HCT116 (cell line): ENCODE measurements at regions not wholly inside any gene's neighbourhood (a gene's known extent, or its start where the extent isn't known, plus 50 kb on each side); places are given as distances from the start of the nearest gene placed in this dataset.

Experiments used
- ATAC-seq: fragments of 200-7000 bp; cut with Tn5 transposase; 2 replicates; pipeline ENCODE4 v1.9.1; 2020; ENCODE audit warnings: mild to moderate bottlenecking, moderate library complexity
- BruUV-seq: library from RNA; stranded (reverse); fragments of 400-500 nt; replicated peaks from 2 replicates; lab custom pipeline; 2021; lab: Mats Ljungman, UMichigan
- CTCF ChIA-PET: fragments of 300-600 bp; sonication (Branson Sonifier 250); formaldehyde crosslinking; loops from one replicate; lab custom pipeline; 2021; ENCODE audit warnings: antibody characterized with exemption; lab: Charles Lee
- POLR2A ChIA-PET: fragments of 300-600, 350-600 bp; sonication (Branson Sonifier 250); formaldehyde crosslinking; loops from one replicate; lab custom pipeline; 2021; ENCODE audit warnings: antibody characterized with exemption; lab: Charles Lee
- RAD21 ChIA-PET, 2 experiments: fragments of 300-600 bp; sonication (Branson Sonifier 250); formaldehyde crosslinking; loops; one replicate each; lab custom pipeline; 2023; ENCODE audit warnings: low total read pairs in 2 of 2; ENCODE audit not compliant: uncharacterized antibody in 2 of 2, unreplicated experiment in 2 of 2, low non-redundant PET in 1 of 2; lab: Charles Lee
- DNase-seq: peaks from one replicate; pipeline ENCODE4 v3.0.0-alpha.2; 2010; ENCODE audit warnings: low read depth, low spot score
- H2AFZ ChIP-seq: fragments of 200-600 bp; shearing (Covaris generic), sonication (generic); 2 replicates; pipeline ENCODE4 v1.6.1; 2017; ENCODE audit warnings: low read depth, mixed run types, mixed read lengths, antibody characterized with exemption, low read length; ENCODE audit not compliant: poor library complexity, severe bottlenecking
- H3K27ac ChIP-seq: 2 replicates; pipeline ENCODE4 v1.5.1; 2012; ENCODE audit warnings: low read depth, low read length
- H3K27me3 ChIP-seq: fragments of 200-600 bp; sonication (generic); 2 replicates; pipeline ENCODE4 v1.6.1; 2016; ENCODE audit warnings: mixed run types, low read length, mixed read lengths; ENCODE audit not compliant: insufficient read depth
- H3K36me3 ChIP-seq, 2 experiments: fragments of 200-500 bp in 1 of 2; fragments of 200-600 bp in 1 of 2; sonication (Bioruptor generic) in 1 of 2; sonication (generic) in 1 of 2; 2 replicates each; pipeline versions ENCODE4 v1.5.1 to v1.6.1; 2014 to 2016; ENCODE audit warnings: low read length in 2 of 2, inconsistent platforms in 1 of 2, mixed read lengths in 1 of 2, mixed run types in 1 of 2; ENCODE audit not compliant: insufficient read depth in 2 of 2, control insufficient read depth in 1 of 2
- H3K4me1 ChIP-seq, 2 experiments: fragments of 200-600 bp in 1 of 2; sonication (generic) in 1 of 2; 2 replicates each; pipeline versions ENCODE4 v1.5.1 to v1.6.1; 2012 to 2017; ENCODE audit warnings: low read length in 2 of 2, inconsistent platforms in 1 of 2, mild to moderate bottlenecking in 1 of 2, mixed read lengths in 1 of 2, mixed run types in 1 of 2, moderate library complexity in 1 of 2; ENCODE audit not compliant: insufficient read depth in 2 of 2, control insufficient read depth in 1 of 2
- H3K4me2 ChIP-seq: fragments of 200-600 bp; sonication (generic); 2 replicates; pipeline ENCODE4 v1.6.1; 2017; ENCODE audit warnings: mixed run types, low read length, mixed read lengths
- H3K4me3 ChIP-seq, 2 experiments: fragments of 200-600 bp in 1 of 2; sonication (generic) in 1 of 2; replicated peaks in 1 of 2; 2 replicates each; pipeline ENCODE4 v1.5.1; 2011 to 2016; ENCODE audit warnings: low read length in 2 of 2, control low read depth in 1 of 2, low read depth in 1 of 2, mild to moderate bottlenecking in 1 of 2, mixed read lengths in 1 of 2, mixed run types in 1 of 2
- H3K79me2 ChIP-seq: fragments of 200-600 bp; sonication (generic); 2 replicates; pipeline ENCODE4 v1.6.1; 2017; ENCODE audit warnings: mild to moderate bottlenecking, mixed run types, low read length, moderate library complexity, mixed read lengths; ENCODE audit not compliant: insufficient read depth
- H3K9ac ChIP-seq: fragments of 200-600 bp; sonication (generic); 2 replicates; pipeline ENCODE4 v1.6.1; 2016; ENCODE audit warnings: low read length, mixed read lengths
- H3K9me2 ChIP-seq: fragments of 200-600 bp; sonication (generic), shearing (Covaris generic); 2 replicates; pipeline ENCODE4 v1.6.1; 2017; ENCODE audit warnings: mixed run types, mild to moderate bottlenecking, moderate library complexity; ENCODE audit not compliant: insufficient read depth
- H3K9me3 ChIP-seq, 2 experiments: fragments of 200-500 bp in 1 of 2; fragments of 200-600 bp in 1 of 2; sonication (Bioruptor generic) in 1 of 2; sonication (generic) in 1 of 2; 2 replicates each; pipeline ENCODE4 v1.6.1; 2014 to 2017; ENCODE audit warnings: low read length in 2 of 2, mixed read lengths in 2 of 2, inconsistent platforms in 1 of 2, low read depth in 1 of 2, mild to moderate bottlenecking in 1 of 2, mixed run types in 1 of 2, moderate library complexity in 1 of 2; ENCODE audit not compliant: control insufficient read depth in 1 of 2, insufficient read depth in 1 of 2
- H4K20me1 ChIP-seq: fragments of 200-600 bp; sonication (generic), shearing (Covaris generic); 2 replicates; pipeline ENCODE4 v1.6.1; 2017; ENCODE audit warnings: mixed run types, mild to moderate bottlenecking, moderate library complexity; ENCODE audit not compliant: insufficient read depth
- CBX3 ChIP-seq: IDR thresholded peaks from 2 replicates; pipeline ENCODE4 v1.6.1; 2012; ENCODE audit warnings: low read depth
- CTCF ChIP-seq, 3 experiments: fragments of 200-600 bp in 1 of 3; sonication (generic) in 1 of 3; IDR thresholded peaks in 2 of 3; conservative IDR thresholded peaks in 1 of 3; 2 replicates each; pipeline ENCODE4 v1.5.1; 2012 to 2017; ENCODE audit warnings: low read depth in 2 of 3, low read length in 2 of 3, antibody characterized with exemption in 1 of 3, borderline replicate concordance in 1 of 3, control low read depth in 1 of 3, mild to moderate bottlenecking in 1 of 3, mixed read lengths in 1 of 3, mixed run types in 1 of 3, moderate library complexity in 1 of 3; ENCODE audit not compliant: insufficient read depth in 1 of 3
- EGR1 ChIP-seq: IDR thresholded peaks from 2 replicates; pipeline ENCODE4 v1.6.1; 2012; ENCODE audit warnings: low read depth
- ELF1 ChIP-seq: IDR thresholded peaks from 2 replicates; pipeline ENCODE4 v1.6.1; 2012; ENCODE audit warnings: low read depth, borderline replicate concordance
- EZH2 ChIP-seq: fragments of 200-600 bp; sonication (generic); IDR thresholded peaks from 2 replicates; pipeline ENCODE4 v1.6.1; 2017; ENCODE audit warnings: antibody characterized with exemption, mixed run types
- EZH2phosphoT487 ChIP-seq: fragments of 200-600 bp; IDR thresholded peaks from 2 replicates; pipeline ENCODE4 v1.6.1; 2018; ENCODE audit warnings: antibody characterized with exemption, borderline replicate concordance
- FOSL1 ChIP-seq: IDR thresholded peaks from 2 replicates; pipeline ENCODE4 v1.6.1; 2012; ENCODE audit warnings: low read depth
- JUND ChIP-seq: IDR thresholded peaks from 2 replicates; pipeline ENCODE4 v1.6.1; 2012
- POLR2A ChIP-seq: IDR thresholded peaks from 2 replicates; pipeline ENCODE4 v1.7.0; 2011; ENCODE audit warnings: borderline replicate concordance; ENCODE audit not compliant: insufficient read depth, insufficient read length; ENCODE audit errors: extremely low read depth
- RAD21 ChIP-seq: IDR thresholded peaks from 2 replicates; pipeline ENCODE4 v1.6.1; 2012; ENCODE audit warnings: low read depth, mild to moderate bottlenecking
- SIN3A ChIP-seq: IDR thresholded peaks from 2 replicates; pipeline ENCODE4 v1.6.1; 2012; ENCODE audit warnings: low read depth
- SP1 ChIP-seq: IDR thresholded peaks from 2 replicates; pipeline ENCODE4 v1.6.1; 2012; ENCODE audit warnings: low read depth
- SRF ChIP-seq: IDR thresholded peaks from 2 replicates; pipeline ENCODE4 v1.6.1; 2012; ENCODE audit warnings: low read depth
- TCF7L2 ChIP-seq: IDR thresholded peaks from 2 replicates; pipeline ENCODE4 v1.7.0; 2011; ENCODE audit warnings: borderline replicate concordance, inconsistent platforms; ENCODE audit not compliant: insufficient read depth, insufficient read length; ENCODE audit errors: extremely low read depth
- YY1 ChIP-seq: IDR thresholded peaks from 2 replicates; pipeline ENCODE4 v1.6.1; 2011; ENCODE audit warnings: low read length, low read depth, moderate library complexity, mild to moderate bottlenecking; ENCODE audit not compliant: insufficient replicate concordance; ENCODE audit errors: extremely low read depth
- ZFX ChIP-seq: fragments of 450-650 bp; IDR thresholded peaks from 2 replicates; pipeline ENCODE4 v1.6.1; 2017
- ZNF274 ChIP-seq: fragments of 200-500 bp; sonication (Bioruptor generic); IDR thresholded peaks from 2 replicates; pipeline ENCODE4 v1.6.1; 2014; ENCODE audit warnings: mild to moderate bottlenecking, low read depth, low read length, inconsistent platforms
- intact Hi-C: fragments of 100-400 bp; cut with micrococcal nuclease; formaldehyde crosslinking; loops from 2 replicates; pipeline ENCODE4 v1.10.0; 2022
- TF ChIP-seq, protein P1 (sequence below): IDR thresholded peaks from 2 replicates; pipeline ENCODE4 v1.6.1; 2012
- TF ChIP-seq, protein P2 (sequence below): IDR thresholded peaks from 2 replicates; pipeline ENCODE4 v1.6.1; 2011; ENCODE audit warnings: mild to moderate bottlenecking, low read length, moderate library complexity; ENCODE audit not compliant: insufficient replicate concordance; ENCODE audit errors: extremely low read depth
- TF ChIP-seq, protein P3 (sequence below): IDR thresholded peaks from 2 replicates; pipeline ENCODE4 v1.6.1; 2012

- H3K9ac ChIP-seq, result no peak overlapping the region
- H3K4me2 ChIP-seq, result no peak overlapping the region
- ChIA-PET CTCF (no interaction called here), RAD21 (no interaction called here), POLR2A (no interaction called here)
- no peaks in the 10 kb centered on the region for H3K27me3 ChIP-seq
- no peaks in the 10 kb centered on the region for H4K20me1 ChIP-seq
- no TSS peak for BruUV-seq
- H3K4me3 ChIP-seq, result no peak overlapping the region
- H3K9me2 ChIP-seq, result no peaks in the 10 kb centered on the region
- peaks cover 0 to 11% of the 10 kb centered on the region in 2 experiments; a peak in 2 of 4 replicates for H3K9me3 ChIP-seq
- ATAC-seq, result no peak
- TF ChIP-seq EGR1, result no peak
- no peak for TF ChIP-seq ELF1
- TF ChIP-seq, protein P1, sequence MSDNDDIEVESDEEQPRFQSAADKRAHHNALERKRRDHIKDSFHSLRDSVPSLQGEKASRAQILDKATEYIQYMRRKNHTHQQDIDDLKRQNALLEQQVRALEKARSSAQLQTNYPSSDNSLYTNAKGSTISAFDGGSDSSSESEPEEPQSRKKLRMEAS, result no peak
- TF ChIP-seq RAD21, result no peak
- TF ChIP-seq, protein P2, sequence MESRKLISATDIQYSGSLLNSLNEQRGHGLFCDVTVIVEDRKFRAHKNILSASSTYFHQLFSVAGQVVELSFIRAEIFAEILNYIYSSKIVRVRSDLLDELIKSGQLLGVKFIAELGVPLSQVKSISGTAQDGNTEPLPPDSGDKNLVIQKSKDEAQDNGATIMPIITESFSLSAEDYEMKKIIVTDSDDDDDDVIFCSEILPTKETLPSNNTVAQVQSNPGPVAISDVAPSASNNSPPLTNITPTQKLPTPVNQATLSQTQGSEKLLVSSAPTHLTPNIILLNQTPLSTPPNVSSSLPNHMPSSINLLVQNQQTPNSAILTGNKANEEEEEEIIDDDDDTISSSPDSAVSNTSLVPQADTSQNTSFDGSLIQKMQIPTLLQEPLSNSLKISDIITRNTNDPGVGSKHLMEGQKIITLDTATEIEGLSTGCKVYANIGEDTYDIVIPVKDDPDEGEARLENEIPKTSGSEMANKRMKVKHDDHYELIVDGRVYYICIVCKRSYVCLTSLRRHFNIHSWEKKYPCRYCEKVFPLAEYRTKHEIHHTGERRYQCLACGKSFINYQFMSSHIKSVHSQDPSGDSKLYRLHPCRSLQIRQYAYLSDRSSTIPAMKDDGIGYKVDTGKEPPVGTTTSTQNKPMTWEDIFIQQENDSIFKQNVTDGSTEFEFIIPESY, result no peak
- TF ChIP-seq FOSL1, result no peak
- no peak for TF ChIP-seq ZNF274
- TF ChIP-seq SIN3A, result no peak
- no peak for TF ChIP-seq EZH2phosphoT487
- TF ChIP-seq SRF, result no peak
- no peak for TF ChIP-seq SP1
- TF ChIP-seq, protein P3, sequence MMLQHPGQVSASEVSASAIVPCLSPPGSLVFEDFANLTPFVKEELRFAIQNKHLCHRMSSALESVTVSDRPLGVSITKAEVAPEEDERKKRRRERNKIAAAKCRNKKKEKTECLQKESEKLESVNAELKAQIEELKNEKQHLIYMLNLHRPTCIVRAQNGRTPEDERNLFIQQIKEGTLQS, result no peak
- no peak for TF ChIP-seq CBX3
- TF ChIP-seq ZFX, result no peak
- no peak for TF ChIP-seq POLR2A
- TF ChIP-seq CTCF (IDR thresholded peaks at IDR 0.05 in 2 of 3, conservative IDR thresholded peaks at IDR 0.05 in 1 of 3; ENCODE audit: borderline replicate concordance in 1 of 3, insufficient read depth in 1 of 3, low read depth in 2 of 3, low read length in 2 of 3), result no peak
- no peak for TF ChIP-seq EZH2
- TF ChIP-seq YY1, result no peak
- no peak for TF ChIP-seq JUND
- TF ChIP-seq TCF7L2, result no peak
- H3K36me3 ChIP-seq, result no peaks in the 10 kb centered on the region
- H3K4me1 ChIP-seq, result no peaks in the 10 kb centered on the region
- intact Hi-C loops, result no loop called here
- H2AFZ ChIP-seq, result no peak overlapping the region
- H3K27ac ChIP-seq, result no peak overlapping the region
- DNase-seq, result no peak
- H3K79me2 ChIP-seq, result no peaks in the 10 kb centered on the region
Measured at GRCh38 chr6:51105357-51105756, 286.7 kb downstream of the TFAP2B start.
